ENCODE measurements at regions not wholly inside any gene's neighbourhood (a gene's known extent, or its start where the extent isn't known, plus 50 kb on each side); places are given as distances from the start of the nearest gene placed in this dataset.
"Not testable (repeated sequence)": the region's sequence is repeated elsewhere in the genome, so short reads cannot be mapped to it uniquely, and the experiment has no call there.

DNA sequence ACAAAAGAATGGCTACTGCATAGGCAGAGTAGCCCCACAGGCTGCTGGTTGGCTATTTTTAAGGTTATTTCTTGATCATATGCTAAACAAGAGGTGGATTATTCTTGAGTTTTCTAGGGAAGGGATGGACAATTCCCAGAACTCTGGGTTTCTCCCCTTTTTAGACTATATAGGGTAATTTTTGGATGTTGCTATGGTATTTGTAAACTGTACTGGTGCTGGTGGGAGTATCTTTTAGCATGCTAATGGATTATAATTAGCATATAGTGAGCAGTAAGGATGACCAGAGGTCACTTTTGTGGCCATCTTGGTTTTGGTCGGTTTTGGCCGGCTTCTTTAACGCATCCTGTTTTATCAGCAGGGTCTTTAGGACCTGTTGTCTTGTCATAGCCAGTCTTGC lies 2038.5 kb downstream of the KHDRBS2 start:
- TF ChIP-seq, protein P1, sequence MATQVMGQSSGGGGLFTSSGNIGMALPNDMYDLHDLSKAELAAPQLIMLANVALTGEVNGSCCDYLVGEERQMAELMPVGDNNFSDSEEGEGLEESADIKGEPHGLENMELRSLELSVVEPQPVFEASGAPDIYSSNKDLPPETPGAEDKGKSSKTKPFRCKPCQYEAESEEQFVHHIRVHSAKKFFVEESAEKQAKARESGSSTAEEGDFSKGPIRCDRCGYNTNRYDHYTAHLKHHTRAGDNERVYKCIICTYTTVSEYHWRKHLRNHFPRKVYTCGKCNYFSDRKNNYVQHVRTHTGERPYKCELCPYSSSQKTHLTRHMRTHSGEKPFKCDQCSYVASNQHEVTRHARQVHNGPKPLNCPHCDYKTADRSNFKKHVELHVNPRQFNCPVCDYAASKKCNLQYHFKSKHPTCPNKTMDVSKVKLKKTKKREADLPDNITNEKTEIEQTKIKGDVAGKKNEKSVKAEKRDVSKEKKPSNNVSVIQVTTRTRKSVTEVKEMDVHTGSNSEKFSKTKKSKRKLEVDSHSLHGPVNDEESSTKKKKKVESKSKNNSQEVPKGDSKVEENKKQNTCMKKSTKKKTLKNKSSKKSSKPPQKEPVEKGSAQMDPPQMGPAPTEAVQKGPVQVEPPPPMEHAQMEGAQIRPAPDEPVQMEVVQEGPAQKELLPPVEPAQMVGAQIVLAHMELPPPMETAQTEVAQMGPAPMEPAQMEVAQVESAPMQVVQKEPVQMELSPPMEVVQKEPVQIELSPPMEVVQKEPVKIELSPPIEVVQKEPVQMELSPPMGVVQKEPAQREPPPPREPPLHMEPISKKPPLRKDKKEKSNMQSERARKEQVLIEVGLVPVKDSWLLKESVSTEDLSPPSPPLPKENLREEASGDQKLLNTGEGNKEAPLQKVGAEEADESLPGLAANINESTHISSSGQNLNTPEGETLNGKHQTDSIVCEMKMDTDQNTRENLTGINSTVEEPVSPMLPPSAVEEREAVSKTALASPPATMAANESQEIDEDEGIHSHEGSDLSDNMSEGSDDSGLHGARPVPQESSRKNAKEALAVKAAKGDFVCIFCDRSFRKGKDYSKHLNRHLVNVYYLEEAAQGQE (IDR thresholded peaks at IDR 0.05; ENCODE audit: insufficient replicate concordance, low read depth) = not testable (repeated sequence)
- TF ChIP-seq, protein P2, sequence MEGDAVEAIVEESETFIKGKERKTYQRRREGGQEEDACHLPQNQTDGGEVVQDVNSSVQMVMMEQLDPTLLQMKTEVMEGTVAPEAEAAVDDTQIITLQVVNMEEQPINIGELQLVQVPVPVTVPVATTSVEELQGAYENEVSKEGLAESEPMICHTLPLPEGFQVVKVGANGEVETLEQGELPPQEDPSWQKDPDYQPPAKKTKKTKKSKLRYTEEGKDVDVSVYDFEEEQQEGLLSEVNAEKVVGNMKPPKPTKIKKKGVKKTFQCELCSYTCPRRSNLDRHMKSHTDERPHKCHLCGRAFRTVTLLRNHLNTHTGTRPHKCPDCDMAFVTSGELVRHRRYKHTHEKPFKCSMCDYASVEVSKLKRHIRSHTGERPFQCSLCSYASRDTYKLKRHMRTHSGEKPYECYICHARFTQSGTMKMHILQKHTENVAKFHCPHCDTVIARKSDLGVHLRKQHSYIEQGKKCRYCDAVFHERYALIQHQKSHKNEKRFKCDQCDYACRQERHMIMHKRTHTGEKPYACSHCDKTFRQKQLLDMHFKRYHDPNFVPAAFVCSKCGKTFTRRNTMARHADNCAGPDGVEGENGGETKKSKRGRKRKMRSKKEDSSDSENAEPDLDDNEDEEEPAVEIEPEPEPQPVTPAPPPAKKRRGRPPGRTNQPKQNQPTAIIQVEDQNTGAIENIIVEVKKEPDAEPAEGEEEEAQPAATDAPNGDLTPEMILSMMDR (IDR thresholded peaks at IDR 0.05; ENCODE audit: insufficient read depth, low read length) = not testable (repeated sequence)

Data from HL-60 (cell line).